Esophagus muscularis mucosa (tissue), 4 donors: ENCODE measurements at regions not wholly inside any gene's neighbourhood (a gene's known extent, or its start where the extent isn't known, plus 50 kb on each side); places are given as distances from the start of the nearest gene placed in this dataset.

Experiments used
- EP300 ChIP-seq: sonication (generic); formaldehyde crosslinking; IDR thresholded peaks from one replicate; pipeline ENCODE4 v1.6.1; 2017; ENCODE audit warnings: antibody characterized with exemption
- POLR2A ChIP-seq: fragments of 450-650 bp; IDR thresholded peaks from one replicate; pipeline ENCODE4 v1.6.1; 2017; ENCODE audit warnings: antibody characterized with exemption, moderate library complexity, mild to moderate bottlenecking, low read depth
- POLR2AphosphoS5 ChIP-seq, 2 donors: sonication (generic); formaldehyde crosslinking; IDR thresholded peaks; one replicate each; pipeline ENCODE4 v1.6.1; 2017; ENCODE audit warnings: antibody characterized with exemption in 2 of 2
- TF ChIP-seq, protein P1 (sequence below), 3 experiments: fragments of 200-600 bp in 2 of 3; fragments of 450-650 bp in 1 of 3; sonication (generic) in 2 of 3; IDR thresholded peaks; one replicate each; pipeline ENCODE4 v1.5.1; 2017 to 2019; ENCODE audit warnings: antibody characterized with exemption in 3 of 3, mild to moderate bottlenecking in 2 of 3, moderate library complexity in 1 of 3

DNA sequence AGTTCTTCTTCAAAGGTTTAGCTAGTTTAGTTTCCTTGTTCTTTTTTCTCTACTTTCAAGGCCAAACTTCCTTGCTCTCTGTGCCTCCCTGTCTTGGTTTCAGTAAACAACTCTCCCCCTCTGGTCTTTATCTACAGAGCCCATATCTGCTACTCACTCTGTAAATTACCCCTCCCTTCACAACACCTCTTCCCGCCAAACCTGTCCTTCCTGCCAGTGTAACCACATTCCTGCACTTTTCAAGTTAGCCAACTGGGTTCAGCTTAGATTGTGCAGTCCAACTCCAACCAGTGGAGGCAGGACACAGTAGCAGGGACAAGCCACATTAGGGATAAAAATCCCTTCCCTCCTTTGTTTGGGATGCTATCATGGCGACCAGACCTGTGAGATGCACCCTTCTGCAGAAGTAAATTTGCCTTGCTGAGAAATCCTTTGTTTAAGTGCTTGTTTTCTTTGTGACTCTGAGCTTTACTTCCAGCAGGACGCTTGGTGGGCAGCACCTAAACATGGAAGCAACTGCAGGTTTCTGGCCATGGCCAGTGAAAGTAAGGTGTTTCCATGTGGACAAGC, 706.0 kb downstream of the KCNJ3 start:
- TF ChIP-seq POLR2A (no peak), EP300 (no peak), POLR2AphosphoS5 (IDR thresholded peaks at IDR 0.05) (no peak)
- TF ChIP-seq, protein P1, sequence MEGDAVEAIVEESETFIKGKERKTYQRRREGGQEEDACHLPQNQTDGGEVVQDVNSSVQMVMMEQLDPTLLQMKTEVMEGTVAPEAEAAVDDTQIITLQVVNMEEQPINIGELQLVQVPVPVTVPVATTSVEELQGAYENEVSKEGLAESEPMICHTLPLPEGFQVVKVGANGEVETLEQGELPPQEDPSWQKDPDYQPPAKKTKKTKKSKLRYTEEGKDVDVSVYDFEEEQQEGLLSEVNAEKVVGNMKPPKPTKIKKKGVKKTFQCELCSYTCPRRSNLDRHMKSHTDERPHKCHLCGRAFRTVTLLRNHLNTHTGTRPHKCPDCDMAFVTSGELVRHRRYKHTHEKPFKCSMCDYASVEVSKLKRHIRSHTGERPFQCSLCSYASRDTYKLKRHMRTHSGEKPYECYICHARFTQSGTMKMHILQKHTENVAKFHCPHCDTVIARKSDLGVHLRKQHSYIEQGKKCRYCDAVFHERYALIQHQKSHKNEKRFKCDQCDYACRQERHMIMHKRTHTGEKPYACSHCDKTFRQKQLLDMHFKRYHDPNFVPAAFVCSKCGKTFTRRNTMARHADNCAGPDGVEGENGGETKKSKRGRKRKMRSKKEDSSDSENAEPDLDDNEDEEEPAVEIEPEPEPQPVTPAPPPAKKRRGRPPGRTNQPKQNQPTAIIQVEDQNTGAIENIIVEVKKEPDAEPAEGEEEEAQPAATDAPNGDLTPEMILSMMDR (IDR thresholded peaks at IDR 0.05): no peak
